T-helper 17 cell (primary cell): ENCODE measurements at regions not wholly inside any gene's neighbourhood (a gene's known extent, or its start where the extent isn't known, plus 50 kb on each side); places are given as distances from the start of the nearest gene placed in this dataset.

ENCODE experiments used
- ATAC-seq: fragments of 150-1000 bp; cut with Tn5 transposase; 2 replicates; pipeline ENCODE4 v1.10.0; 2021; ENCODE audit warnings: mild to moderate bottlenecking, moderate library complexity
- DNase-seq, 3 donors: peaks; one replicate each; pipeline versions ENCODE4 v3.0.0 to v3.0.0-alpha.2; 2020 to 2021
- H3K9me3 ChIP-seq: one replicate; pipeline ENCODE4 v1.7.0; 2013; ENCODE audit warnings: low read length, mild to moderate bottlenecking; ENCODE audit not compliant: control insufficient read depth, poor library complexity, severe bottlenecking
- H3K27ac Mint-ChIP-seq: one replicate; pipeline ENCODE4 v1.8.0; 2022; ENCODE audit warnings: mild to moderate bottlenecking, moderate library complexity, mixed read lengths
- H3K27me3 Mint-ChIP-seq: one replicate; pipeline ENCODE4 v1.8.0; 2022; ENCODE audit warnings: mixed read lengths
- H3K36me3 Mint-ChIP-seq: one replicate; pipeline ENCODE4 v1.8.0; 2022; ENCODE audit warnings: low read depth, mixed read lengths
- H3K4me1 Mint-ChIP-seq: one replicate; pipeline ENCODE4 v1.8.0; 2022; ENCODE audit warnings: mild to moderate bottlenecking, mixed read lengths
- H3K4me3 Mint-ChIP-seq: one replicate; pipeline ENCODE4 v1.8.0; 2022; ENCODE audit warnings: mild to moderate bottlenecking, moderate library complexity, mixed read lengths

DNA sequence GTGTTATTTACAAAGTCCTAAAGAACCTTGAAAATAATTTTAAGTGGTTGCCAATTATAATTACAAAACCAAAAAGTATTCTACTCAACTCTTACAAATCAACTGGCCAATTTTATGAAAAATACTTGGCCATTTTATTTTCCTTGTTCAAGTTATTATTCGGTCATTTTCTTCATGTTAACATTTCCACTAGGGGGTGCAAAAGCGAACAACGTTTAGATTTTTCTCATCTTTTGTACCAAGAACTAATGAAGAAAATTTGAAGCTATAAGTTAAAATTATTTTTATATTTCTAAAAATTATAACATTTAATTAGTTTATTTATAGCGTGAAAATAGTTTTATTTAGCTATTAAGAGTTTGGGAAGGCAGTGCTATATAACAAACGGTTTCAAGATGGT, 1453.3 kb downstream of the MAT2B start:
- no peaks in the 10 kb centered on the region for H3K27me3 Mint-ChIP-seq
- no peak overlapping the region for H3K27ac Mint-ChIP-seq

GRCh38 chr5:164959761-164960160, 1454.3 kb downstream of the MAT2B start:
- H3K4me3 Mint-ChIP-seq, result no peak overlapping the region
- no peaks in the 10 kb centered on the region for H3K27me3 Mint-ChIP-seq
- no peaks in the 10 kb centered on the region for H3K4me1 Mint-ChIP-seq
- H3K9me3 ChIP-seq, result no peaks in the 10 kb centered on the region
- H3K36me3 Mint-ChIP-seq, result no peaks in the 10 kb centered on the region
- DNase-seq, result no peak
- ATAC-seq, result no peak
- H3K27ac Mint-ChIP-seq, result no peak overlapping the region

More for the DNA sequence above, 1453.3 kb downstream of the MAT2B start:
- H3K9me3 ChIP-seq, result no peaks in the 10 kb centered on the region
- no peak for ATAC-seq
- no peak for DNase-seq
- Mint-ChIP-seq H3K4me3 (no peak overlapping the region), H3K36me3 (no peaks in the 10 kb centered on the region), H3K4me1 (no peaks in the 10 kb centered on the region)

- Mint-ChIP-seq H3K4me3 (no peak overlapping the region), H3K4me1 (no peaks in the 10 kb centered on the region)
Observed at GRCh38 chr5:164962329-164962961, 1457.0 kb downstream of the MAT2B start.

DNA sequence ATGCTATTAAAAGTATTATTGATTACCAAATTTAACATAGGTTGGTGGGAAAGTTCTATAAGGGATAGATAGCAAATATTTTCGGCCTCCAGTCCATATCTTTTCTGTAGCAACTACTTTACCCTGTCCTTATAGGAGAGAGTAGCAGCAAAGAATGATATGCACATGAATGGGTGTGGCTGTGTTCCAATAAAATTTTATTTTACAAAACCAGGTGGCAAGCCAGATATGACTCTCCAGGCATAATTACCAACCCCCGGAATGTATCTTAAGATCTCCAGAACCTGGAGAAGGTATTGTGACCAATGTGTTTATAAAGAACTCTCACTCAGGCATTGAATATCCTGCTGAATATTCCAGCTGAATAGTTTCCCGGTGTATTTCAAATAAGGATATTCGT, 1461.2 kb downstream of the MAT2B start:
- ATAC-seq, result no peak
- H3K9me3 ChIP-seq, result no peaks in the 10 kb centered on the region
- Mint-ChIP-seq H3K36me3 (no peaks in the 10 kb centered on the region), H3K4me3 (no peak overlapping the region), H3K4me1 (no peaks in the 10 kb centered on the region), H3K27ac (no peak overlapping the region), H3K27me3 (no peaks in the 10 kb centered on the region)
- DNase-seq, result no peak

More at GRCh38 chr5:164962329-164962961, 1457.0 kb downstream of the MAT2B start:
- Mint-ChIP-seq H3K27ac (no peak overlapping the region), H3K27me3 (no peaks in the 10 kb centered on the region), H3K36me3 (no peaks in the 10 kb centered on the region)
- ATAC-seq (no peak), DNase-seq (no peak)
- no peaks in the 10 kb centered on the region for H3K9me3 ChIP-seq

GRCh38 chr5:164967354-164967753, 1461.9 kb downstream of the MAT2B start:
- Mint-ChIP-seq H3K27ac (no peak overlapping the region), H3K4me1 (no peaks in the 10 kb centered on the region), H3K27me3 (no peaks in the 10 kb centered on the region), H3K36me3 (no peaks in the 10 kb centered on the region), H3K4me3 (no peak overlapping the region)
- no peaks in the 10 kb centered on the region for H3K9me3 ChIP-seq
- DNase-seq (no peak), ATAC-seq (no peak)

- no peaks in the 10 kb centered on the region for H3K27me3 Mint-ChIP-seq
Observed at GRCh38 chr5:164972973-164973372, 1467.6 kb downstream of the MAT2B start.

DNA sequence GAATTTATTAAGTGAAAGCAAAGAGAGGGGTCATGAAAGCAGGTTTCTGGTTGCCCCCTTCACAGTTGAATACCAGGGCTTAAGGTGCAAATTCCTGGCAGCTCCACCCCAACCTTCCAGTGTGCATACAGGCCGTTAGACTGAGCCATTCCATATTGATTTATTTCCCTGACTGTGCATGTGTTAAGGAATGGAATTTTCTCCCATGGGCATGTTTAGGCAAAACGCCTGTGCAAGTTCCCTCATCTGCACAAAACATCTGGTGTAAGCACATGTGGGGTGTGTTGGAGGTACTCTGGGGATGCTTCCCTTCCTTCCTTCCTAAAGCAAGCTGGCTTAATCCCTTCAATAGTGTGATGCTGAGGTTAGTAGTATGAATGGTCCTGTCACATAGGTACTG, 1470.6 kb downstream of the MAT2B start:
- no peaks in the 10 kb centered on the region for H3K4me1 Mint-ChIP-seq
- H3K4me3 Mint-ChIP-seq, result no peak overlapping the region
- ATAC-seq (no peak), DNase-seq (no peak)
- no peaks in the 10 kb centered on the region for H3K36me3 Mint-ChIP-seq
- no peak overlapping the region for H3K27ac Mint-ChIP-seq
- no peaks in the 10 kb centered on the region for H3K9me3 ChIP-seq
- no peaks in the 10 kb centered on the region for H3K27me3 Mint-ChIP-seq

More at GRCh38 chr5:164972973-164973372, 1467.6 kb downstream of the MAT2B start:
- DNase-seq (no peak), ATAC-seq (no peak)
- H3K36me3 Mint-ChIP-seq, result no peaks in the 10 kb centered on the region
- H3K27ac Mint-ChIP-seq, result no peak overlapping the region
- H3K4me1 Mint-ChIP-seq, result no peaks in the 10 kb centered on the region
- H3K9me3 ChIP-seq, result no peaks in the 10 kb centered on the region
- no peak overlapping the region for H3K4me3 Mint-ChIP-seq

DNA sequence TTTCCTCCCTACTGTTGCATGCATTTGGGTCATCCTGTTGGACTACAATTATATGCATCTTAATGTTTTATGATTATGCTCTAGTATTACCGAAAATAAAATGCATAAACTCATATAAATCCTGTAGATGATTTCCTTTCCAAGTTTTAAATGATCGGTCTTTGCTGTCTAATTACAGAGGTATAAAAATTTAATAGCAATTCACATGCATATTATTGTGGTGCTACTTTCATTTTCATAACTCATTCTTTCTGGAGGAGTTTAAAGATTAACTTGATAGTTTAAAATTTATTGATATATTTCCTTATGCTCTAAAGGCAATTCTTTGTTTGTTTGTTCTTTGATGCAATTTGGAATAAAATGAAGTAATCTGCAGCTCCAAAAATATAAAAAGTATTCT, 1475.1 kb downstream of the MAT2B start:
- H3K27ac Mint-ChIP-seq, result no peak overlapping the region
- no peaks in the 10 kb centered on the region for H3K27me3 Mint-ChIP-seq
- H3K36me3 Mint-ChIP-seq, result no peaks in the 10 kb centered on the region
- no peaks in the 10 kb centered on the region for H3K4me1 Mint-ChIP-seq
- no peaks in the 10 kb centered on the region for H3K9me3 ChIP-seq
- H3K4me3 Mint-ChIP-seq, result no peak overlapping the region
- DNase-seq (no peak), ATAC-seq (no peak)

DNA sequence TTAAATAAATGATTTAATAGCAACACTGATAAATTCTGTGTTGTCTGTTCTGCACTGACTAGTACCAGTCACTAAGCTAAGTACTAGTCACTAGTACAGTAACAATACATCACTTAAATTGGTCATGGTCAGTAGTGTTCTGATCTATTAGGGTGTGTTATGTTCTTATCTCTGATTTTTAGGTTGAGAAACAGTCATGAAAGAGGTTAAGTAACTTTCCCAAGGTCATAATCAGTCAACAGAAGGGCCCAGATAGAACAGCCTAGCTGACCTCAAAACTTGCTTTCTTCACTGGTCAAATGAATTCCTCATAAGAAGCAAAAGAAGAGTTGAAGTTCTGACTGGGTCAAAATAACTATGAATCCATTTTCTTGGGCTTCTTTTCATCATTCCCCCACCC, 1492.7 kb downstream of the MAT2B start:
- no peak for DNase-seq
- H3K9me3 ChIP-seq, result peaks cover 3% of the 10 kb centered on the region
- Mint-ChIP-seq H3K36me3 (no peaks in the 10 kb centered on the region), H3K27me3 (no peaks in the 10 kb centered on the region), H3K4me1 (no peaks in the 10 kb centered on the region), H3K4me3 (no peak overlapping the region), H3K27ac (no peak overlapping the region)
- ATAC-seq, result no peak

DNA sequence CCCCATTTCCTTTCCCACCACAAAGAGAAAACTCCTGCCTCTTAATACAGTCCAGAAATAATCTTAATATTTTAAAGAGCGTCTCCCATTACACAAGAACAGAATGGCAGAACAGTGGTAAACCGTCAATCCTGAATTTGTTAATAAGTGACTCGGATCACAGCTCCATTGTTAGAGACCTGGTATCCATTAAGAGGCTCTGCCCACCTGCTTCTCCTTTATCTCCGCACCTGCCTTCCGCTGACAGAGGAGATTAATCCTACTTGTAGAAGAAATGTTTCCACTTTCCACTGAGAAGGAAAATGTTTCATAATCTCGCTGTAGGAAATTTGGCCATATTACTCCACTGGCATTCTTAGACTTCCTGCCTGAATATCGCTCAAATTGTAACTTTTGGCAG, 1493.2 kb downstream of the MAT2B start:
- no peak overlapping the region for H3K4me3 Mint-ChIP-seq
- H3K9me3 ChIP-seq, result peaks cover 3% of the 10 kb centered on the region
- DNase-seq (no peak), ATAC-seq (no peak)
- H3K27ac Mint-ChIP-seq, result no peak overlapping the region
- H3K36me3 Mint-ChIP-seq, result no peaks in the 10 kb centered on the region
- no peaks in the 10 kb centered on the region for H3K4me1 Mint-ChIP-seq
- no peaks in the 10 kb centered on the region for H3K27me3 Mint-ChIP-seq

- no peaks in the 10 kb centered on the region for H3K27me3 Mint-ChIP-seq
- ATAC-seq (no peak), DNase-seq (no peak)
- no peak overlapping the region for H3K4me3 Mint-ChIP-seq
- peaks cover 3% of the 10 kb centered on the region for H3K9me3 ChIP-seq
- H3K27ac Mint-ChIP-seq, result no peak overlapping the region
- H3K4me1 Mint-ChIP-seq, result no peaks in the 10 kb centered on the region
- no peaks in the 10 kb centered on the region for H3K36me3 Mint-ChIP-seq
Observed at GRCh38 chr5:165000479-165001190, 1495.2 kb downstream of the MAT2B start.

- no peak for ATAC-seq
Observed at GRCh38 chr5:165003283-165003682, 1497.9 kb downstream of the MAT2B start.

GRCh38 chr5:165004175-165004574, 1498.8 kb downstream of the MAT2B start:
- ATAC-seq, result no peak
- H3K27ac Mint-ChIP-seq, result no peak overlapping the region

More at GRCh38 chr5:165003283-165003682, 1497.9 kb downstream of the MAT2B start:
- Mint-ChIP-seq H3K4me3 (no peak overlapping the region), H3K27me3 (no peaks in the 10 kb centered on the region), H3K4me1 (no peaks in the 10 kb centered on the region), H3K27ac (no peak overlapping the region), H3K36me3 (no peaks in the 10 kb centered on the region)
- H3K9me3 ChIP-seq, result peaks cover 3% of the 10 kb centered on the region
- DNase-seq, result no peak

DNA sequence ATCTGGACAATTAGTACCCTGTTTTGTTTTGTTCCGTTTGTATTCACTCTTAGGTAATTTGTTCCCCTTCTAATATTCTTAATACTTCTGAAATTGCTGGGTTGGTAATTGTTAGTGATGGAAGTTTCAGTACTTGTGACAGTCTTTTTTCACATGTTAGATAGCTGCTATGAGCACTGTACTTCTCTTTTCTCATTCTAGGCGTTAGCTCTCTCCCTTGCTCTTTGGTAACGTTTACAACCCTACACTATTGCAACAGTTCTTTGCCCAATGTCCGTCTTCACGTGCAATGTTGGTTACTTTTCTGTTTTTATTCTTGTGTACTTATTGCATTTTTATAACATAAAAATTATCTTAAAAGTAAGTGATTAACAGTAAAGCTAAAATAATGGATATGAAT, 1509.0 kb downstream of the MAT2B start:
- H3K9me3 ChIP-seq, result no peaks in the 10 kb centered on the region
- Mint-ChIP-seq H3K27ac (no peak overlapping the region), H3K4me3 (no peak overlapping the region), H3K27me3 (no peaks in the 10 kb centered on the region), H3K4me1 (no peaks in the 10 kb centered on the region), H3K36me3 (no peaks in the 10 kb centered on the region)
- no peak for DNase-seq
- ATAC-seq, result no peak

More at GRCh38 chr5:165004175-165004574, 1498.8 kb downstream of the MAT2B start:
- DNase-seq, result no peak
- H3K36me3 Mint-ChIP-seq, result no peaks in the 10 kb centered on the region
- no peaks in the 10 kb centered on the region for H3K4me1 Mint-ChIP-seq
- H3K27me3 Mint-ChIP-seq, result no peaks in the 10 kb centered on the region
- H3K9me3 ChIP-seq, result peaks cover 3% of the 10 kb centered on the region
- no peak overlapping the region for H3K4me3 Mint-ChIP-seq
